Ishikawa (cell line): ENCODE measurements at regions not wholly inside any gene's neighbourhood (a gene's known extent, or its start where the extent isn't known, plus 50 kb on each side); places are given as distances from the start of the nearest gene placed in this dataset.

Experiments
- CEBPB ChIP-seq: IDR thresholded peaks from 2 replicates; pipeline ENCODE4 v1.6.1; 2012
- CREB1 ChIP-seq: IDR thresholded peaks from 2 replicates; pipeline ENCODE4 v1.6.1; 2012; ENCODE audit warnings: low read depth
- EGR1 ChIP-seq: IDR thresholded peaks from 2 replicates; pipeline ENCODE4 v1.6.1; 2012
- EP300 ChIP-seq: IDR thresholded peaks from 2 replicates; pipeline ENCODE4 v1.6.1; 2012; ENCODE audit warnings: borderline replicate concordance
- FOXM1 ChIP-seq: IDR thresholded peaks from 2 replicates; pipeline ENCODE4 v1.6.1; 2012; ENCODE audit warnings: low read depth, borderline replicate concordance
- NFIC ChIP-seq: IDR thresholded peaks from 2 replicates; pipeline ENCODE4 v1.6.1; 2012
- RAD21 ChIP-seq: IDR thresholded peaks from 2 replicates; pipeline ENCODE4 v1.6.1; 2012; ENCODE audit warnings: low read depth
- TAF1 ChIP-seq: IDR thresholded peaks from 2 replicates; pipeline ENCODE4 v1.6.1; 2012; ENCODE audit warnings: low read depth, mild to moderate bottlenecking
- TCF12 ChIP-seq: IDR thresholded peaks from 2 replicates; pipeline ENCODE4 v1.6.1; 2012; ENCODE audit warnings: low read depth
- TEAD4 ChIP-seq: IDR thresholded peaks from 2 replicates; pipeline ENCODE4 v1.6.1; 2012
- YY1 ChIP-seq: IDR thresholded peaks from 2 replicates; pipeline ENCODE4 v1.6.1; 2012; ENCODE audit warnings: low read depth
- ZBTB7A ChIP-seq: IDR thresholded peaks from 2 replicates; pipeline ENCODE4 v1.6.1; 2012; ENCODE audit warnings: low read depth
- TF ChIP-seq, protein P1 (sequence below): IDR thresholded peaks from 2 replicates; pipeline ENCODE4 v1.6.1; 2012
- TF ChIP-seq, protein P2 (sequence below): IDR thresholded peaks from 2 replicates; pipeline ENCODE4 v1.6.1; 2012
- TF ChIP-seq, protein P3 (sequence below): IDR thresholded peaks from 2 replicates; pipeline ENCODE4 v1.6.1; 2012; ENCODE audit warnings: low read depth, mild to moderate bottlenecking

DNA sequence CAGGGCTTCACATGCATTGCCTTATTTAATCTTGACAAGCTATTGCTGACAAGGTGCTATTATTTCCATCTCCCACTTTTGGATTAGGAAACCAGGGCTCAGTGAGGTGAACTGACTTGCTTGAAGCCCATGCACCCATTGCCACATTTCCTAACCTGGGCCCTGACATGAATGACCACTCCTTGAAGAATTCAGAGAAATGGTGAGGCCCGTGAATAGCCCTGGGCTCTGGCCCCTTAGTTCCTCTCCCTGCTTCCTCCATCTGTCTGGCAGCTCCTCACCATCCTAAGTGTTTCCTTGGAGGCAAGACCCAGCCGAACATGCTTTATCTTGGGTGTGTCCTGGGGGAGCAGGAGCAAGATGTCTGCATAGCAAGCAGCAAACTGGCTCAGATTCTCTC lies 56.1 kb upstream of the NECTIN1 start:
- no peak for TF ChIP-seq CREB1

DNA sequence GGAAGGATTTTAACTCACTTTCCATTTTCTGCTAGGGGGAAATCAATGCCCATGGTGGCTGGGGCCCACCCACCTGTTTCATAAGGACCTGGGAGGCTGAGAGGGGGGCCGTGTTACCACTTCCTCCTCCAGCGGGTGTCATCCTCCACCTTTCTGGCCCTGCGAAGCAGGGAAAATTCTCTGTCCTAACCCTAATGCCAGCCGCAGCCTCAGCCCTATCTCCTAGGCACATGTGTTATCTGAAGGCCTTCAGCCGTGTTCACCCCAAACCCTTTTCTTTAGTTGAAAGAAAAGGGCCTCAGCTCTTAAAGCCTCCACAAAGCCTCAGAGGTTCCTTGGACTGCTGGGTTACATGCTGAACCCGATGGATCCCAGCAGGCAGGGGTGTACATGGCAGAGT lies 55.4 kb upstream of the NECTIN1 start:
- TF ChIP-seq ZBTB7A = no peak
- no peak for TF ChIP-seq RAD21
- TF ChIP-seq, protein P1, sequence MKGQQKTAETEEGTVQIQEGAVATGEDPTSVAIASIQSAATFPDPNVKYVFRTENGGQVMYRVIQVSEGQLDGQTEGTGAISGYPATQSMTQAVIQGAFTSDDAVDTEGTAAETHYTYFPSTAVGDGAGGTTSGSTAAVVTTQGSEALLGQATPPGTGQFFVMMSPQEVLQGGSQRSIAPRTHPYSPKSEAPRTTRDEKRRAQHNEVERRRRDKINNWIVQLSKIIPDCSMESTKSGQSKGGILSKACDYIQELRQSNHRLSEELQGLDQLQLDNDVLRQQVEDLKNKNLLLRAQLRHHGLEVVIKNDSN = no peak
- no peak for TF ChIP-seq TCF12
- TF ChIP-seq CREB1 = no peak
- TF ChIP-seq CEBPB = no peak

DNA sequence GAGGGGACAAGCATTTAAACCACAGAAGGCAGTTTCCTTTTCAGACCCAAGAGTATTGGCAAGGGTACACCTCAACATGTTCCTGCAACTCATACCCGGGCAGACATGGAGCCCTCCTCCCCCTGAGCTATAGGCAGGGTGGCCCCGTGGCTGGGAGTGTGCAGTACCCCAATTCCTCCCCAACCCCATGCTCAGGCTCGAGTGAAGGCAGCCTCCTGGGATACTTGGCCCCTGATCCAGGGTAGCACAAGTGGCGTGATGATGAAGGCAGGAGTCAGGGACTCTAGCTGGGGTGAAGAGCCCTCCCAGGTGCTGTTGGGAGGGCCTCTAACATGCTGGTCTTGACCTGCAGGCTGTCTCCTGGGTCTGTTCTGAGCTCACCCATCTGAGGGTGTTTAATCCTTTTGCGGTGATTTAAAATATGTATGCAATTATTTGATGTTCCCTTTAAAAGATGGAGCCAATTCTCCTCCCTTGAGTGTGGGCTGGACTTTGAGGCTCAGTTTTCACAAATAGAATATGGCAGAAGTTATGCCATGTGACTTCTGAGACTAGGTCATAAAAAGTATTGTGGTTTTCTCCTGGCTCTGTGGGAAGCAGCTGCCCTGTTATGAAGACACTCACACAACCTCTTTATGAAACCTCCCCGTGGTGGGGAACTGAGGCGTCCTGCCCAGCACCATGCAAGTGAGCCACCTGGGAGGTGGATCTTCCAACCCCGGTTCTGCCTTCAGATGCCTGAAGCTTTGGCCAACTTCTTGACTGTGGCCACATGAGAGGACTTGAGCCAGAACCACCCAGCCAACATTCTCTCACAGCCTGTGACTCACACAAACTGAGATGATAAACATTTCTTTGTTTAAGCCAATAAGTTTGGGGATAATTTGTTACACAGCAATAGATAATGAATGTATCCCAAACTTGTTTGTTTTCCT lies 54.7 kb upstream of the NECTIN1 start:
- TF ChIP-seq CREB1 = no peak
- no peak for TF ChIP-seq CEBPB
- no peak for TF ChIP-seq EP300
- no peak for TF ChIP-seq TCF12
- no peak for TF ChIP-seq EGR1

DNA sequence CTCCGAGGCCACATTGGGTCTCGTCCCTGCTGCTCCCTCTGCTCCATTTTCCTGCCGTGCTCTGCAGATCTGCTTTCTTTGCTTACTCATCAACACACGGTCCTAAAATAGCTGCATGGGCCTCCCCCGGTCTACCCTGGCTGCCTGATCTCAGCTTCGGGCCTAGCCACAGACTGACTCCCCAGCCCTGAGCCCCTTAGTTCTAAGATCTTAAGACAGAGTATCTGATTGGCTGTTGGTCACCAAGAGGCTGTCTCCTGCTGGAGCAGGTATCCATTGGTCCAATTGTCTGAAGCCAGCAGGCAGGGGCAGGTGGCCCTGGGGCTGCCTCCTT lies 53.7 kb upstream of the NECTIN1 start:
- TF ChIP-seq CEBPB = no peak
- TF ChIP-seq, protein P2, sequence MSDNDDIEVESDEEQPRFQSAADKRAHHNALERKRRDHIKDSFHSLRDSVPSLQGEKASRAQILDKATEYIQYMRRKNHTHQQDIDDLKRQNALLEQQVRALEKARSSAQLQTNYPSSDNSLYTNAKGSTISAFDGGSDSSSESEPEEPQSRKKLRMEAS = no peak
- TF ChIP-seq FOXM1 = no peak

DNA sequence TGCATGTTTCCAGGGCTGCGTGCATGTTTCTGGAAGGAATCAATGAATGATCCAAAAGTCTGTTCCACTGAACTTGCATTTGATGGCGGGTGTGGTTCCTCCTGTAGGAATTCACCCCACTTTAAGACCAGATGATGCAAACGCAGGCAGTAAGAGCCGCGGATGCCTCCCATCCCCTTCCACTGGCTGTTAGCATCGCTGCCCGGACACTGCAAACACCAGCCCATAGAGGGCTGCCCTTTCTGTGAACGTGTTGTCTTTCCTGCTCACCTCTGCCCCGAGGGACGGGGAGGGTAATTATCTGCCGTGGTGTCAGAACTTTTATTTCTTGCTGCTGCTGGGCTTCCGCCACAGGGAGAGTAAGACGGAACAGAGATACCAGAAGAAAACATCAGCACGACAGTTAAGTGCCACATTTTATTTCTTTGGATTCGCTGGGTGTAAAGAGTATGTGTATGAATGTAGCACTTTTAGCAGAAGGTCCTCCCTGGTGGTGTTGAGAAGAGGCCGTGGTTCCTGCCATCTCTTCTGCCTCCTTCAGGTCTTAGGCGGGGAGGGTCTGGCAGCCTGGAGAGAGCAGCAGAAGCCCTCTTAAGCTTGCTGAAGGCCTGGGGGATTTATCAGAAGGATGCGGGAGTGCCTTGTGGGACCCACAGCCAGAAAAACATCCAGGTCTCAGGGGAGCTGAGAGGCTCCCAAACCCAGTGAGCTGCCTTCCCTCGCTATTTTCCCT lies 53.2 kb upstream of the NECTIN1 start:
- no peak for TF ChIP-seq CEBPB
- TF ChIP-seq ZBTB7A = no peak
- TF ChIP-seq EGR1 = no peak
- TF ChIP-seq, protein P2 = no peak
- TF ChIP-seq TEAD4 = no peak
- TF ChIP-seq, protein P3, sequence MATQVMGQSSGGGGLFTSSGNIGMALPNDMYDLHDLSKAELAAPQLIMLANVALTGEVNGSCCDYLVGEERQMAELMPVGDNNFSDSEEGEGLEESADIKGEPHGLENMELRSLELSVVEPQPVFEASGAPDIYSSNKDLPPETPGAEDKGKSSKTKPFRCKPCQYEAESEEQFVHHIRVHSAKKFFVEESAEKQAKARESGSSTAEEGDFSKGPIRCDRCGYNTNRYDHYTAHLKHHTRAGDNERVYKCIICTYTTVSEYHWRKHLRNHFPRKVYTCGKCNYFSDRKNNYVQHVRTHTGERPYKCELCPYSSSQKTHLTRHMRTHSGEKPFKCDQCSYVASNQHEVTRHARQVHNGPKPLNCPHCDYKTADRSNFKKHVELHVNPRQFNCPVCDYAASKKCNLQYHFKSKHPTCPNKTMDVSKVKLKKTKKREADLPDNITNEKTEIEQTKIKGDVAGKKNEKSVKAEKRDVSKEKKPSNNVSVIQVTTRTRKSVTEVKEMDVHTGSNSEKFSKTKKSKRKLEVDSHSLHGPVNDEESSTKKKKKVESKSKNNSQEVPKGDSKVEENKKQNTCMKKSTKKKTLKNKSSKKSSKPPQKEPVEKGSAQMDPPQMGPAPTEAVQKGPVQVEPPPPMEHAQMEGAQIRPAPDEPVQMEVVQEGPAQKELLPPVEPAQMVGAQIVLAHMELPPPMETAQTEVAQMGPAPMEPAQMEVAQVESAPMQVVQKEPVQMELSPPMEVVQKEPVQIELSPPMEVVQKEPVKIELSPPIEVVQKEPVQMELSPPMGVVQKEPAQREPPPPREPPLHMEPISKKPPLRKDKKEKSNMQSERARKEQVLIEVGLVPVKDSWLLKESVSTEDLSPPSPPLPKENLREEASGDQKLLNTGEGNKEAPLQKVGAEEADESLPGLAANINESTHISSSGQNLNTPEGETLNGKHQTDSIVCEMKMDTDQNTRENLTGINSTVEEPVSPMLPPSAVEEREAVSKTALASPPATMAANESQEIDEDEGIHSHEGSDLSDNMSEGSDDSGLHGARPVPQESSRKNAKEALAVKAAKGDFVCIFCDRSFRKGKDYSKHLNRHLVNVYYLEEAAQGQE = no peak
- no peak for TF ChIP-seq FOXM1
- no peak for TF ChIP-seq TCF12
- TF ChIP-seq NFIC = no peak
- TF ChIP-seq YY1 = no peak
- no peak for TF ChIP-seq EP300
- no peak for TF ChIP-seq TAF1
- TF ChIP-seq, protein P1 = no peak
- no peak for TF ChIP-seq CREB1
- no peak for TF ChIP-seq RAD21

DNA sequence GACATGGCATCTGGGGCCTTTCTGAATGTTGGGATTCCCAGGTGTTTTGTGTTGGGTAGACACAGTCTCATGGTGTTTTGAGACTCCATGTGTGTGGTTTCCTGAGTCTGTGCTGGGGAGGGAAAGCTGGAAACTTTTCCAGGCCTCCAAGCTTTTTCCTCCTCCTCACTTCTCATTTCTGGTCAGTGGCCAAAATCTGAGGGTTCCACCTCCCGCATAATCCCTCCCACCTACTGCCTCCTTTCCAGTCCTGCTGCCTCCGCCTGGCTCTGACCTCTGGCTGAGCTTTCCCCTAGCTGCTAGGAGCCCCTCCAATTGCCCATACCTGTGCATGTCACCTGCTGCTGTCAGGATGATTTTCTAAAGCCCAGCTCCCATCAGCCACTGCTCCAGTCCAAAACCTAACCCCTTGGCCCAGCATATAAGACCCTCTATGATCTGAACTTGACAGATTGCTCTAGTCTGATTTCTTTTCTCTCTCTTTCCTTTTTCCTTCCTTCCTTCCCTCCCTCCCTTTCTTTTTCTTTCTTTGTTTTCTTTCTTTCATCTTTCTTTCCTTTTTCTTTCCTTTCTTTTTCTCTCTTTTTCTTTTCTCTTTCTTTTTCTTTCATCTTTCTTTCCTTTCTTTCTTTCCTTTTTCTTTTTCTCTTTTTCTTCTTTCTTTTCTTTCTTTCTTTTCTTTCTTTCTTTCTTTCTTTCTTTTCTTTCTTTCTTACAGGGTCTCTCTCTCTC lies 51.4 kb upstream of the NECTIN1 start:
- TF ChIP-seq, protein P1 = no peak
- TF ChIP-seq NFIC (no peak), TCF12 (no peak), FOXM1 (no peak), YY1 (no peak), TAF1 (no peak), CREB1 (no peak), ZBTB7A (no peak), TEAD4 (no peak), EGR1 (no peak), EP300 (no peak), CEBPB (no peak), RAD21 (no peak)
- TF ChIP-seq, protein P3 = no peak
